Activated T-helper 1 cell treated with anti-CD3 and anti-CD28 coated beads, Interleukin-2, amount 50 U/mL, for 16 hours (primary cell): ENCODE measurements at regions not wholly inside any gene's neighbourhood (a gene's known extent, or its start where the extent isn't known, plus 50 kb on each side); places are given as distances from the start of the nearest gene placed in this dataset.
A peak's percentile ranks its signal among the peaks of the same experiment; 100 is the strongest.
"Not testable (repeated sequence)": the region's sequence is repeated elsewhere in the genome, so short reads cannot be mapped to it uniquely, and the experiment has no call there.

ENCODE experiments used
- DNase-seq, 2 donors: peaks; one replicate each; pipeline ENCODE4 v3.0.0-alpha.2; 2020; ENCODE audit warnings: low read depth in 1 of 2, low spot score in 1 of 2

DNA sequence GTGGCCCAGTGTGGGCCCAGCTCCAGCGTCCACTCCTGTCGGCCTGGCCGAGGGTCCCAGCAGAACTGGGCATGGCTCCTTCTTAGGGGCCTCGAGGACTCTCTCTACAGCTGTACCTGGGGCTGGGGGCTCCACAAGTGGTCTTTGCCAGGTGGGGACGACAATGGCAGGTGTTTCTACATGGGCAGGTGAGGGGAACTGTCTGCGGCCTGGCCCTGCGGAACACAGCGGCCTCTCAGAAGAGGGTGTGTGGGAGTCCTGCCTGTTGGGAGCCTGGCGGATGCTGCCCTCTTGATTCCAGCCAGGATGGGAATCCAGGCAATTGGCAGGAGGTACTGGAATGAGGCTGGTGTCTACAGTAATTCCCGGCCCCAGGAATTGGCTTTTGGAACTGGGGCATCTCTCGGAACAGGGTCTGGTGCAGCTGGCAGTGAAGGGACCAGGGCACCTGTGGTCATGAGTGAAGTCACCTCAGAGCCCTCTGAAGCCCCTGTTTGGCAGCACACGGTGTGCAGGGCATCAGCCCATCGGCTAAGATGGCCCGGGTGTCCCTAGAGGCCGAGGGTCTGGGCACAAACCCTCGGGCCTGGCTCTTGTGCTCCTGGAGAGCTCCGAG lies 357.9 kb downstream of the TMEM121 start:
- peak in 1 of 2 donors; percentile 2 for DNase-seq

DNA sequence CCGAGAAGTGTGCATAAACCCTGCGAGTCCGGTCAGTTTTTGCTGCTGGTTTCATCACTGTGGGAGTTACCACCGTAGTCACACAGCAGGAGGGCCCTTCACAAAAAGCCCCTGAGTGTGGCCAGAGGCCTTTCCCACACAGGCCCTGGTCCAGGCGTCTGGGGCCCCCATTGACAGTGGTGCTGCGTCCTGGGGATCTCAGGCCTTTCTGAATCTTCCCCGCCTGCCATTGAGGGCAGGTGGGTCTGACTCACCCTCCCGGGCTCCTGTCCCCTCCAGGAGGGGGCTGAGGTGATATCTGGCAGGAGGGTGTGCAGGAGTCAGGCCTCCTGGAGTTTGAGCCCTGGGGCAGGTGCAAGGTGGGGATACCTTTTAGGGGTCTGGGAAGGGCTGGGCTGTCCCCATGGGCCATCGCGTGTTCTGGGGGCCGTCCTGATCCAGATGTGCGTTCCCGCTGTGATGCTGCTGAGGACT lies 358.5 kb downstream of the TMEM121 start:
- DNase-seq: no peak

DNA sequence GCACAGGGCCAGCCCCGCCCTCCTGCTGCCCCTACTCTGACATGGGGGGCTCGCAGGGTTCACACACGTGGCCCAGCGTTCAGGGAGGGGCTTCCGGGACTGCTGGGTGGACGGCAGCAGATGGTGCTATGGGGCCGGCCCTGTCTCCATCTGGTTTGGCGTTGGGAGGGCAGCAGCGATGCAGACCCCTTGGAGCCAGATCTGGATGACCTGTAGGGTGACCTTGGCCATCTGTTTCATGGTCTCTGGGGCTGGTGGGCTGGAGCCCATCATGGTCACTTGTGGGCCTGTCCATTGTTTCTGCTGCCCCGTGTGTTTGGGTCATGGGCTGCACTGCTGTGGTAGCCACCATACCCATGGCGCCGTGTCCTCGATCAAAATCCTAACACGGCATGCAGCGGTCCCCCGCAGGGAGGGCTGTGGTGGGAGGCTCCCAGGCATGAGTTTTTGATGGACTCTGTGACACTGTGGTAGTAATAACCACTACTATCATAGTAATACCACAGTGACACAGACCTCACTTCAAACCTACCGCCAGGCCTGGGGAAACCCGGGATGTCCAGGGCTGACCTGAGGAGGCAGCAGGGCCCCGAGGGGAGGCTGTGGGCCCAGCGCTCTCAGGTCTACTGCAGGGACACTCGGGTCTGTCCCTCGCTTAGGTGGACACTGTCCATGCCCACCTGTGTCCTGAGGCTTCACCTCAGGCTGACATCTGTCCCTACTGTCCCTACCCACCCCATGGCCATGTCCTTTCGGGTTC lies 359.4 kb downstream of the TMEM121 start:
- DNase-seq: peak in 1 of 2 donors; percentile 3

DNA sequence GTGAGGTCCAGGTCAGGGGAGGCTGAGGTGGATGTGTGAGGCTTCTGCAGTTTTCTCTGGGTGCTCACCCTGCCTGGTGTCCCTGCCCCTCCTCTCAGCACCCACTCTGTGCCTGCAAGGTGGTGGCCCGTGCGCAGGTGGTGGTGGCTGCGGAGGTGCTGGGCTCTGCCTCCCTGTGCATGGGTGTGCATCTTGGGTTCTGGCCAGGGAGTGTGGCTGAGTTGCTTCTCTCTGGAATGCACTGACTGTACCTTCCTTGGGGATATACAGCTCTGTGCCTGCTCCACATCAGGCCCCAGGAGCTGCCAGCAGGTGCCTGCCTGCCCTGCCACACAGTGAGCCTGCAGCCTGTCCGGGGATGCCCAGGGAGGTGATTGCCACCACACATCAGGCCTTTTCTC lies 360.4 kb downstream of the TMEM121 start:
- not testable (repeated sequence) for DNase-seq

DNA sequence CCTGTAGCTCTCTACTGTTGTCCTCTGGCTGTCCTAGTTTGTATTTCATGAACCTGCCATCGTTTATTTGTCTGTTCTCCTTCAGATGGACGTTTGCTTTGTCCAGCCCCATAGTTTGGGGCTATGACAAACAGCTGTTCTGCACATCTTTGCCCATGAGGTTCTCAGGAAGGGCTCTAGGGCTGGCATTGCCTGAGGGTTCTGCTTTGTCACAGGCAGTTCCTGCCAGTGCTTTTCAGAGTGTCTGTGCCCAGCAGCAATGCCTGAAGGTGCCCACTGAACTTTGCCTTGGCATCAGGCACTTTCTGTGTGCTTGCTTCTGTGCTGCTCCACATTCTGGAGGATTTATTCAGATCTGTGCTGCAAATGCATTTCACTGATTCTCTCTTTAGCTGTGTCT lies 361.3 kb downstream of the TMEM121 start:
- DNase-seq: no peak

DNA sequence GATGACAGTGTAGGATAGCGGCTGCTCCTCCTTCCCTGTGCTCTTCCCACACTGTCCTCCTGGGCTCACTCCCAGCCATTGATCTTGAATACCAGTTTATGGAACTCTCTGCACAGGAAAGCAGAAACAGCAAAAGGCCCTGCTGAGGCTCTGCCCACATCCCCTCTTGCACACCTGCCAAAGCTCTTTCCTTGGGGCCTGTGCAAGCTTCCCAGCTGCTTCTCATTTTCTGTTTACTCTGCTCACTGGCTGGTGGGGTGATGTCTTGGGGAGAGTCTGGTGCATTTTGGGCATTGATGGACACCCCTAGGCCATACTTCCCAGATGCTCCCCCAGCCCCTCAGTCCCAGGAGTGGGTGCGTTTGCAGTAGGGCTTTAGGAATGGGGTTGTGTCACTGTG lies 361.8 kb downstream of the TMEM121 start:
- DNase-seq: no peak

DNA sequence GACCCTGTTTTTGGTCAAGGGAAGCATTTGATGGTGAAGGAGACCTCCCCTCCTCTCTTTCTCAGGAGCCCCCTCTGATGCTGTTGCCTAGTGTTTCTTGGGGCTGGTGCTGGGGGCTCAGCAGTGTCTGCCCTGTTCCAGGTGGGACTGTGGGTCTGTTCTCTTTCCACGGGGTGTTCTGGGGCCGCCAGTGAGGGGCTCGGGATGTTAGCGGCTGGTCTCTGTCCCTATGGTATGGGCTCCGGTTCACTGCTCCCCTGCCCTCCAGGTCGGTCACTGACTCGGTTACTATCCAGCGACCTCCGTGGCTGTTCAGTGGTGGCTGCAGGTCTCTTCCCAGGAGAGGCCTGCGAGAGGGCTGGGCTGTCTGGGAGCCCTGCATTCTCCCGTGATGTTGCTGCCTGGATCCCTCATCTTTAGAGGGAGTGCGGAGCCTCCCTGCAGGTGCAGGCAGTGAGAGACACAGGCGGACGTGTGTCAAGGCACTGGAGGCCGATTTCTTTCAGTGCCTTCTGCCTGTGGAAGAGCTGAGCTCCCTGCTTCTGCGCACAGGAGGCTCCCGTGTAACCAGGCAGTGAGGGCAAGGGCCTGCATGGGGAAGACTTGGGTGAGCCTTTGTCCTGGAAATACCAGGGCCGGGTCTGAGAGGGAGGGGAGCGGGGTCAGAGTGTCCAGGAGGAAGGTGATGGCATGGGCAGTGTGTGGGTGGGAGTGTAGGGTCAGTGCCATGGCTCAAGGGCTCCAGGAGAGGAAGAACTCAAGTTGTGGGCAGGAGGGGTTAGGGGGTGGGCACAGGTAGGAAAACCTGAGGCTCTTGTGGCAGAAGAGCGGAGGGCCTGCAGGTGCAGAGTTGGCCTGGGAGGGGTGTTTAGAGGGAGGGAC lies 362.6 kb downstream of the TMEM121 start:
- DNase-seq: no peak

DNA sequence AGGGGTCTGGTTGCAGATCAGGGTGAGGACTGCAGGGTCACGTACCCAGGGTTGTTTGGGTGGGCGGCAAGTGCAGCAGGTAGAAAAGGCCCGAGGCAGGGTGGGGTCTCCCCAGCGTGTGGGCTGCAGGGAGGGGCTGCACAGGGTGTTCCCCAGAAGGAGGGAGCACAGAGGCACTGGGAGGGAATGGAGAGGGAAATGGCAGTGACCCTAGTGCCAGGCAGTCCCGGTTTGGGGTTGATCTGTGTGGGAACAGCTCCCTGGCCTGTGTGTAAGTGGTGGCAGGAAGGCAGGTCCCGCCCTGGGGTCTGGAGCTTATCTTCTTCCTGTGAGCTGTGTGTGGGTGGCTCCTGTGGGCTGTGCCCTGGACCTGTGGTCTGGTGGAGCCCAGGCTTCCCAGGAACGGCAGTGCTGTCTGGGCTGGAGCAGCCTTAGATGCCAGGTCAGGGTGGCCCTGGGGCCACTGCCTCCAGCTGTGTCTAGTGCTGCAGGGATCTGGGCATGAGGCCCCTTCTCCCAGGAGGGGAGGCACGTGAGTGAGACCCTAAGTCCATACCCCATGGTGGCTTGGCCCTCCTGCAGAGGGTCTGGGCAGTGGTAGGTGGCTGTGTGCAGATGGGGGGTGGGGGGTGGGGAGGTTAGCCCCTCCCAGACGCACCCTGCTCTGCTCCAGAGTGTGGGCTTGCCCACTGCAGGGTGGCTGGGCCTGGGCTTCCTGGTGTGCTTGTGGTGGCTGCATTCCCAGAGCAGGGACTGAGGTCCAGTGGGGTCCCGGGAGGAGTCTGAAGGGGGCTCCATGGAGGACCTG lies 363.5 kb downstream of the TMEM121 start:
- DNase-seq: no peak

DNA sequence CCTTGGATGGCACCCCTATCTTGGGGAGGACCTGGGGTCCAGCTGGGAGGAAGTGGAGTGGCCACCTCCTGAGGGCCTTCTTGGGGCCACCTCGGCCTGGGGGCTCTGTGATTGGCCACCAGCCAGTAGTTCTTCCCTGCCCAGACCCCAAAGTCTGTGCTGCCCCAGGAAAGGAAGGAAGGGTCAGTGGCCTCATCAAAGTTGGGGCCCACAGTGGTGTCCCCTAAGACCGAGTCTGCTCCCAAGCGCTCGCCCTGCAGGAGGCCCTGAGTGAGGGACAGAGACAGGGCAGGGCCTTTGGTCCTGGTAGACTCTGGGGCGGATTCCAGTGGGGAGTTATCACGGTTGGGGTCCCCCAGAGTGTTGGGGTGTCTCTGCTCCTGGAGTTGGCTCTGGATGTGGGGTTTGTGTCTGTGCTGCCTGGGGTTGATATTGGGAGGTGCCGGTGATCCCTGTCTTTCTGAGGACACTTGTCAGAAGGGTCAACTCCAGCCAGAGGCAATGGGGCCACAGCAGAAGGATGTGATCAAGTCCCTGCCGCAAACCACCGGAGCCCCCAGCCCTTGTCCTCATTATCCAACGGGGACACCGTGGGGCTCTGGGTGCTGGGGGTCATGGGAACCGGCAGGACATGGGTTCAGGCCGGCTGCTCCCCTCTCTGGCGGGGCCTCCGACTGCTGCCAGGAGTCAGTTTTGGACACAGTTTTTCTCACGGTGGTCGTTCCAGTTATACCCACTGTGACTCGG lies 364.3 kb downstream of the TMEM121 start:
- no peak for DNase-seq

DNA sequence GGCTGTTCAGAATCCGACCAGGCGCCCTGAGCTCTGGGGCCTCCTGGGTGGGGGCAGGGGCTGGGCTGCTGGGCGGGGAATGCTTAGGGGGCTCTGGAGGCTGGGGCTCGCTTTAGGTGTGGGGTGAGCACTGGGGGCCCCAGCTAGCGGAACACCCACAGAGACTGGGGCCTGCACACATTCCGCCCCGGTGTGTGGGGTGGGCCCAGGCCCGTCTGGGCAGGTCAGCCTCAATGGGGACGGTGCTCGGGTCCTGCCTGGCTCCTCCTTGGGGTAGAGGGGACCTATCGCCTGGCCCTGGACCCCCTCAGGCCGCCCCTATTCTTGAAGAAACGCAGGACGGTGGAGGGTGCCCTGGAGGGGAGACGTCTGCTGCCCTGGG lies 364.8 kb downstream of the TMEM121 start:
- no peak for DNase-seq

DNA sequence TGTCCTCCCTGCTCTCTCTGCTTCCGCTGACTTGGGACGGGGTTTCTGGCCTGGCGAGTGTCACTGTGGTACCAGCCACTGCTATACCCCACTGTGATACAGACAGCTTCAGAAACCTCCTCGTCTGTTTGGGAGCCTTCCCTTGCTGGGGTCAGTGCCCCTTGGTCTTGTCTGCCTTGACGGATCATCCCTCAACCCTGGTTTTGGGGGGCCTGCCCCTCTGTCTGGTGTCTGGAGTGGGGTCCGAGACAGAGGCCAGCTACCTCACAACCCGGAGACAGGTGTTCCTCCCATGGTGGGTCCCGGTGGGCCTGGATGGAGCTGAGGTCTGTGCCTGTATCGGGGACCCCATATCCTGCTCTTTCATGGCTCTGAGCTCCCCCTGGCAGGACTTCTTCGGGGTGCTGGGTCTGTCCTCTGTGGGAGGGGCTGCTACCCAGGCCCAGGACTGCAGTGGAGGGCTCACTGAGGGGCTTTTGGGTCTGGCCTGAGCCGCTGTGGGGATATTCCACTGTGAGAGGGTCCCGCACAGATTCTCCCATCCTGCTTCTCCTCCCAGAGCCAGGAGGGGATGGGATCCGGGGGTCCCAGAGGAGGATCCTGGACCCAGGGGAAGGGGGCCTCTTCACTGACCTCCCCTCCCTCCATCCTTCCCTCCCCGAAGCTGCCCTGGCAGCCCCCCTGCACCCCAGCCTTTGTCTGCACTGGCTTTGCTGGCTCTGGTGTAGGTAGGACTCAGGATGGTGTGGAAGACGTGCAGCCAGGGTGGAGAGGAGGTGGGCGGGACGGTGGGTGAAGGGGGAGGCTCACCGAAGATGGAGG lies 365.5 kb downstream of the TMEM121 start:
- DNase-seq: no peak

DNA sequence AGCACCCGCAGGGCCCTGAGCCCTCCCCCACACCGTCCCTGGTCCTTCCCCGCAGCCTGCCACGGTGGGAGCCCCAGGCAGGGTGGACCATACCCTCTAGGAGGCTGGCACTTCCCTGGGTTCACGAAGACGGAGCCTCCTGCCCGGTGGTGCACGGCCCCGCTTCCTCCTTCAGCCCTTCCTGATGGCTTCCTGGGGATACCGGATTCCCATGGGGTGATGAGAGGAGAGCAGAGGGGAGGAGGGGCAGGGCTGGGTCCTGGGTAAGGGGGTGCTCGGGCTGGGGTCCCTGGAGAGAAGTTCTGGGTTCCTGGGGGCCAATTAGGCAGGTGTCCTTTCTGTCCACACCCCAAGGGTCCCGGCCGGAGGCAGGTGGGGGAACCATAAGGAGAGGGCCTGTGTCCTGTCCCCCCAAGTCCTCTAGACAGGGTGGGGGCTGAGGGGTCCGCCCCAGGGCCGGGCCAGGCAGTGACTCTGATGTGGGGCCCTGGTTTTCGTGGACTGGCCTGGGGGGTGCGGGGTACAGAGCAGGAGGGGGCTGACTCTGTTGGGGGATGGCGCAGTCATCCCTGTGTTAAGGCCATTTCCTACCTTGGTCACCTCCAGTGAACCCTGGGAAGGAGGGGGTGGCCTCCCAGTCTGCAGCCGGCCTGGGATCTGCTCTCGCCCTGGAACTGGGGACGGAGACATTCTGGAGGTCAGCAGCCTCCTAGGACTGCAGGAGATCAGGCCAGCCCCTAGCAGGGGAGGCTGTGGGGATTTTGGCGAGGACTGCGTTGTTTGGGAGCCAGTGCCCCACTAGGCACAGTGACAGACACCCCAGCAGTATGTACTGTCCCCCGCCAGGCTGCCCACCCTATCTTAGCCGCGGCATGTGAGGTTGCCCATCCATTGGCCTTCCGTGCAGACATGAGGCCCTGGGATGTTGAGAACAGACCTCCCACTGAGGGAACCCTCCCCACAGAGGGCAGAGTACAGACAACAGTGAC lies 366.4 kb downstream of the TMEM121 start:
- DNase-seq: not testable (repeated sequence)

DNA sequence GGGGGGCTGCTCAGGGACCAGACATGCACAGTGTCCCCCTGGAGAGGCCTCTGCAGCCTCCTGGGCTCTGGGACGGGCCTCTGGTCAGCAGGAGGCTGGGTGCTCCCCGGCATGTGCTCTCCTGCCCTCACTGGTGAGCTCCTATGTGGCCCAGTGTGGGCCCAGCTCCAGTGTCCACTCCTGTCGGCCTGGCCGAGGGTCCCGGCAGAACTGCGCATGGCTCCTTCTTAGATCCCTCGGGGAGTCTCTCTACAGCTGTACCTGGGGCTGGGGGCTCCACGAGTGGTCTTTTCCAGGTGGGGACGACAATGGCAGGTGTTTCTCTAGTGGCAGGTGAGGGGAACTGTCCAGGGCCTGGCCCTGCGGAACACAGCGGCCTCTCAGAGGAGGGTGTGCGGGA lies 367.3 kb downstream of the TMEM121 start:
- not testable (repeated sequence) for DNase-seq

DNA sequence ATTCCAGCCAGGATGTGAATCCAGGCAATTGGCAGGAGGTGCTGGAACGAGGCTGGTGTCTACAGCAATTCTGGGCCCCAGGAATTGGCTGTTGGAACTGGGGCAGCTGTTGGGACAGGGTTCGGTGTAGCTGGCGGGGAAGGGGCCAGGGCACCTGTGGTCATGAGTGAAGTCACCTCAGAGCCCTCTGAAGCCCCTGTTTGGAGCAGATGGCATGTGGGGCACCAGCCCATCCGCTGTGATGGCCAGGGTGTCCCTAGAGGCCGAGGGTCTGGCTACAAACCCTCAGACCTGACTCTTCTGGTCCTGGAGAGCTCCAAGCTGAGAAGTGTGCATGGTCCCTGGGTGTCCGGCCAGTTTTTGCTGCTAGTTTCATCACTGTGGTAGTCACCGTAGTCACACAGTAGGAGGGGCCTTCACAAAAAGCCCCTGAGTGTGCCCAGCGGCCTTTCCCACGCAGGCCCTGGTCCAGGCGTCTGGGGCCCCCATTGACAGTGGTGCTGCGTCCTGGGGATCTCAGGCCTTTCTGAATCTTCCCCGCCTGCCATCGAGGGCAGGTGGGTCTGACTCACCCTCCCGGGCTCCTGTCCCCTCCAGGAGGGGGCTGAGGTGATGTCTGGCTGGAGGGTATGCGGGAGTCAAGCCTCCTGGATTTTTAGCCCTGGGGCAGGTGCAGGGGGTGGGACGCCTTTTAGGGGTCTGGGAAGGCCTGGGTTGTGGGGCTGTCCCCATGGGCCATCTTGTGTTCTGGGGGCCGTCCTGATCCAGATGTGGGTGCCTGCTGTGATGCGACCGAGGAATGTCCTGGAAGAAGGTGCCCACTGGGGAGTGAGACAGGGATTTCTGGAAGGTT lies 368.0 kb downstream of the TMEM121 start:
- DNase-seq: no peak

DNA sequence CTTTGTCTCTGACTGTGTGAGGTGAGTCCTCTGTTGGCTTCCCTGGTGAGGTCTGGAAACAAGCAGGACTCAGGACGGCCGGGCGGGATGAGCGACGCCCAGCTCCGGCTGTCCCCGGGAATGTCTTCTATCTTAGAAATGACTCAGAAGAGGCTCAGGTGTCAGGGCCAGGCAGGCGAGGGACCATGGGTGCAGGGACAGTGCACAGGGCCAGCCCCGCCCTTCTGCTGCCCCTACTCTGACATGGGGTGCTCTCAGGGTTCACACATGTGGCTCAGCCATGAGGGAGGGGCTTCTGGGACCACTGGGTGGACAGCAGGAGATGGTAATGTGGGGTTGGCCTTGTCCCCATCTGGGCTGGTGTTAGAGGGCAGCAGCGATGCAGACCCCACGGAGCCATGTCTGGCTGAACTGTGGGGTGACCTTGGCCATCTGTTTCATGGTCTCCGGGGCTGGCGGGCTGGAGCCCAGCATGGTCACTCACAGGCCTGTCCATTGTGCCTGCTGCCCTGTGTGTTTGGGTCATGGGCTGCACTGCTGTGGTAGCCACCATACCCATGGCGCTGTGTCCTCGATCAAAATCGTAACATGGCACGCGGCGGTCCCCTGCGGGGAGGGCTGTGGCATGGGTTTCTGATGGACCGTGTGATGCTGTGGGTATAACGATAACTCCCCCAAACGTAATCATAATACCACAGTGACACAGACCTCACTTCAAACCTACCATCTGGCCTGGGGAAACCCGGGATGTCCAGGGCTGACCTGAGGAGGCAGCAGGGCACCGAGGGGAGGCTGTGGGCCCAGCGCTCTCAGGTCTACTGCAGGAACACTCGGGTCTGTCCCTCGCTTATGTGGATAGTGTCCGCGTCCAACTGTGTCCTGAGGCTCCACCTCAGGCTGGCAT lies 368.8 kb downstream of the TMEM121 start:
- DNase-seq: no peak

DNA sequence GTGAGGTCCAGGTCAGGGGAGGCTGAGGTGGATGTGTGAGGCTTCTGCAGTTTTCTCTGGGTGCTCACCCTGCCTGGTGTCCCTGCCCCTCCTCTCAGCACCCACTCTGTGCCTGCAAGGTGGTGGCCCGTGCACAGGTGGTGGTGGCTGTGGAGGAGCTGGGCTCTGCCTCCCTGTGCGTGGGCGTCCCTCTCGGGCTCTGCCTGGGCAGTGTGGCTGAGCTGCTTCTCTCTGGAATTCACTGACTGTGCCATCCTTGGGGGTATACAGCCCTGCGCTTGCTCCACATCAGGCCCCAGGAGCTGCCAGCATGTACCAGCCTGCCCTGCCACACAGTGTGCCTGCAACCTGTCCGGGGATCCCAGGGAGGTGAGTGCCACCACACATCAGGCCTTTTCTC lies 369.8 kb downstream of the TMEM121 start:
- not testable (repeated sequence) for DNase-seq
